HEK293 (cell line): ENCODE measurements at regions not wholly inside any gene's neighbourhood (a gene's known extent, or its start where the extent isn't known, plus 50 kb on each side); places are given as distances from the start of the nearest gene placed in this dataset.

ENCODE experiments used
- CTCF ChIP-seq: fragments of 450-650 bp; formaldehyde crosslinking; IDR thresholded peaks from 2 replicates; pipeline ENCODE4 v1.5.1; 2016; ENCODE audit warnings: missing biosample characterization, missing genetic modification characterization
- ZNF146 ChIP-seq: fragments of 450-650 bp; formaldehyde crosslinking; IDR thresholded peaks from 2 replicates; pipeline ENCODE4 v1.5.1; 2016; ENCODE audit warnings: missing biosample characterization, missing genetic modification characterization
- ZNF169 ChIP-seq: fragments of 450-650 bp; formaldehyde crosslinking; IDR thresholded peaks from 2 replicates; pipeline ENCODE4 v1.5.1; 2016; ENCODE audit warnings: missing biosample characterization, missing genetic modification characterization
- ZNF335 ChIP-seq: fragments of 450-650 bp; formaldehyde crosslinking; conservative IDR thresholded peaks from 2 replicates; pipeline ENCODE4 v1.5.1; 2016; ENCODE audit warnings: missing biosample characterization, missing genetic modification characterization

GRCh38 chr9:91131433-91131839 lies 230.3 kb downstream of the AUH start:
- TF ChIP-seq ZNF169 (tag by site-specific recombination) (no peak), ZNF335 (no peak), CTCF (tag by site-specific recombination) (no peak), ZNF146 (tag by site-specific recombination) (no peak)
